NAMALWA (cell line): ENCODE measurements at regions not wholly inside any gene's neighbourhood (a gene's known extent, or its start where the extent isn't known, plus 50 kb on each side); places are given as distances from the start of the nearest gene placed in this dataset.

Experiments used
- DNase-seq: peaks from one replicate; pipeline ENCODE4 v3.0.0-alpha.2; 2015; ENCODE audit warnings: low spot score

GRCh38 chr10:25114036-25114411 lies 60.8 kb upstream of the GPR158 start:
- DNase-seq, result no peak

GRCh38 chr10:25117757-25118156 lies 57.0 kb upstream of the GPR158 start:
- DNase-seq, result no peak

- no peak for DNase-seq
Observed at GRCh38 chr10:25120188-25120587, 54.6 kb upstream of the GPR158 start.
